ENCODE measurements at regions not wholly inside any gene's neighbourhood (a gene's known extent, or its start where the extent isn't known, plus 50 kb on each side); places are given as distances from the start of the nearest gene placed in this dataset.

GRCh38 chr14:98704441-98704840 is 567.6 kb downstream of the BCL11B start:
- TF ChIP-seq, protein P1, sequence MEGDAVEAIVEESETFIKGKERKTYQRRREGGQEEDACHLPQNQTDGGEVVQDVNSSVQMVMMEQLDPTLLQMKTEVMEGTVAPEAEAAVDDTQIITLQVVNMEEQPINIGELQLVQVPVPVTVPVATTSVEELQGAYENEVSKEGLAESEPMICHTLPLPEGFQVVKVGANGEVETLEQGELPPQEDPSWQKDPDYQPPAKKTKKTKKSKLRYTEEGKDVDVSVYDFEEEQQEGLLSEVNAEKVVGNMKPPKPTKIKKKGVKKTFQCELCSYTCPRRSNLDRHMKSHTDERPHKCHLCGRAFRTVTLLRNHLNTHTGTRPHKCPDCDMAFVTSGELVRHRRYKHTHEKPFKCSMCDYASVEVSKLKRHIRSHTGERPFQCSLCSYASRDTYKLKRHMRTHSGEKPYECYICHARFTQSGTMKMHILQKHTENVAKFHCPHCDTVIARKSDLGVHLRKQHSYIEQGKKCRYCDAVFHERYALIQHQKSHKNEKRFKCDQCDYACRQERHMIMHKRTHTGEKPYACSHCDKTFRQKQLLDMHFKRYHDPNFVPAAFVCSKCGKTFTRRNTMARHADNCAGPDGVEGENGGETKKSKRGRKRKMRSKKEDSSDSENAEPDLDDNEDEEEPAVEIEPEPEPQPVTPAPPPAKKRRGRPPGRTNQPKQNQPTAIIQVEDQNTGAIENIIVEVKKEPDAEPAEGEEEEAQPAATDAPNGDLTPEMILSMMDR (IDR thresholded peaks at IDR 0.05; ENCODE audit: control insufficient read depth, insufficient read depth, low read depth, low read length, missing control alignments) = no peak
- no peak for DNase-seq (ENCODE audit: low read depth)
- H3K4me3 ChIP-seq (ENCODE audit: control insufficient read depth, low read depth, low read length) = no peak overlapping the region

DNA sequence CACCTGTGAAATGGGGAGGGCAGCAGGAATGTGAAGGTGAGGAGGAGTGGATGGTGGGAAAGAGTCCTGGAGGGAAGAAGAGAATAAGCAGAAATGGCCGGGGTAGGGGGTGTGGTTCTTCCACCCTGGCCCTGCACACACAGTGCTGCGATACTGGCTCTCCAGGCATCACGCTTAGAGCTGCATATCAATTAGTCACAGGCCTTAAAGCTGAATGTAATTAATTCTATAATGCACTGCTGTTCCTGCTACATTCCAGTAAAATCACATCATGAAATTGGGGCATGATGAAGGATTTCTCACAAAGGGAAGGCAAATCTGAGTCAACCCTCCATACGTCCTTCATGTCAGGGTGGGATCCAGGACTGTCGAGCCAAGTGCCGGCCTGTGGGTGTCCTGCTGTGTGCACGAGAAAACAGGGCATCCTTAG is 566.1 kb downstream of the BCL11B start:
- TF ChIP-seq, protein P1 (IDR thresholded peaks at IDR 0.05; ENCODE audit: control insufficient read depth, insufficient read depth, low read depth, low read length, missing control alignments) = no peak
- H3K4me3 ChIP-seq (ENCODE audit: control insufficient read depth, low read depth, low read length) = no peak overlapping the region
- DNase-seq (ENCODE audit: low read depth) = no peak

DNA sequence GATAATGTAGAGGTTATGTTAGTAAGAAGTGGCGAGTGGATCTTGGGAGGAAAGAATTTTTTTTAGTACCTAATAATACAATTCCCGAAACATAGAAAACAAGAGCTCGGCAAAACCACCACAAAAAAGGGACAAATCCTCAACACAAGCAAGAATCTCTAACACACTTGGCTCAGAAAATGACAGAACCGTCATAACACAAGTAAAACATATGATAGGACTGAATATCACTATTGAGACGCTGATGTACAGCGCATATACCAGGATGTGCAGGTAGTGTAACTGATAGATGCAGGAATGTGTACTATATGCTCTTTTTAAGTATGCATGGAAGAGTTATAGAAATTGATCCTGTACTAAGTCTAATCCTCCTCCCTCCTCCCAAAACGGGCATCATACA is 564.5 kb downstream of the BCL11B start:
- no peak overlapping the region for H3K4me3 ChIP-seq (ENCODE audit: control insufficient read depth, low read depth, low read length)
- DNase-seq (ENCODE audit: low read depth) = no peak
- TF ChIP-seq, protein P1 (IDR thresholded peaks at IDR 0.05; ENCODE audit: control insufficient read depth, insufficient read depth, low read depth, low read length, missing control alignments) = no peak

DNA sequence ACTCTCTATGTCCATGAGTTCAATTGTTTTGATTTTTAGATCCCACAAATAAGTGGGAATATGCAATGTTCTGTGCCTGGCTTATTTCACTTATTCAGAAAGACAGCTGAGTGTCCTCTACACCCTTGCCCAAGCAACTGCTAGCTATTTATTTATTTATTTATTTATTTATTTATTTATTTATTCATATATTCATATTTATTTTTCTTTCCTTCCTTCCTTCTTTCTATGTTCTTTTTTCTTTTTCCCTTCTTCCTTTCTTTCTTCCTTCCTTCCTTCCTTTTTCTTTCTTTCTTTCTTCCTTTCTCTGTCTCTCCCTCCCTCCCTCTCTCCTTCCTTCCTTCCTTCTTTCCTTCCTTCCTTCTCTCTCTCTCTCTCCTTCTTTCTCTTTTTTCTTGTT is 563.4 kb downstream of the BCL11B start:
- TF ChIP-seq, protein P1 (IDR thresholded peaks at IDR 0.05; ENCODE audit: control insufficient read depth, insufficient read depth, low read depth, low read length, missing control alignments) = no peak
- no peak overlapping the region for H3K4me3 ChIP-seq (ENCODE audit: control insufficient read depth, low read depth, low read length)
- no peak for DNase-seq (ENCODE audit: low read depth)

DNA sequence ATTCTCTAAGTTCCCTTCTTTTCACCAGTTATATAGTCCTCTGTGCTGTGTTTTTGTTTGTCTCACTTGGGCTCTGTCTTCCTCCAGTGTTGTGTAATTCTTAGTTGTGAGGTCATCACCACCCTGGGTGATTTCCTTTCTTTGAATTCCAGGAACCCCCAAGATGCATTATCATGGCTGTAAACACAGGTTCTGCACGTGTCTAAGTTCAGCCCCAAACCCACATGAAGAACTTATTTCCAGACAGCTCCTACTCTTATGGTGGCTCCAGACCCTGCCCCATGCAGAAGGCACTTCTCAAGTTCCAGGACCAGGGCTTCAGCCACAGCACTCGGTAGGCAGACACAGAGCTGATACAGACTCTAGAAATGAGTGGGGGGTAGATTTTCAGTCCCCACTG is 560.5 kb downstream of the BCL11B start:
- no peak for DNase-seq (ENCODE audit: low read depth)
- H3K4me3 ChIP-seq (ENCODE audit: control insufficient read depth, low read depth, low read length) = no peak overlapping the region
- TF ChIP-seq, protein P1 (IDR thresholded peaks at IDR 0.05; ENCODE audit: control insufficient read depth, insufficient read depth, low read depth, low read length, missing control alignments) = no peak

DNA sequence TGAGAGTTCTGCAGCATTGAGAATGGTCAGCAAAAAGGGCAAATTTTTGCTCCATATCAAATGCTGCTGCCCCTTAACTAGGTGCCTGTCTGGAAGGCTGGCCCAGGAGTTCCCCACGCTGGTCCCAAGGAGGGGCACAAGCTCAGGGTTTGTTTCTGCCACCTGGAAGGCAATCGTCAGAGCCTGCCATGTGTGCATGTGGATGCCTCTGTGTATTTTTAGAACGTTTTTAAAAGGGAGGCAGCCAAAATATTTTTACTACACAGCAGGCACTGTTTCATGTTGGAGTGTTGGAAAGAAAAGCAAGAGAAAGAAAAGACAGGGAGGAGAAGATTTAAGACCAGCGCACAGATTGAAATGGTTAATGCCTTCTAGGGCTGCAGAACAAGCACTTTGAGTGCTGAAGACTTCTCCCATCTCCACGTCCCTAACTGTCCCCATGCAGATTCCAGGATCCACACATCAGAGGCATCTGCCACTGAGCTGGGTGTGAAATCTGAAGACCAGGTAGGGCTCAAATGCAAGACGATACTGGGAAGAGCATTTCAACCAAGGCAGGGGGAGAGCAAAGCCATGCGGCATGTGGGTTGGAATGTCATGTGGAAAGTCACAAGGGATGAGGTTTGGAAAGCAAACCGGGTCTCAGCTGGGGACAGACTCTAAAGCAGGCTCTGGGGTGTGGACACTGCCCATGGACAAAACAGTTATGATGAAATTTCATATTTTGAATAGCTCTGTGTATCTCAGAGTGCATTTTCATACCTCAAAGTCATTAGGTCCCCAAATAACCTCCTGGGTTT is 557.2 kb downstream of the BCL11B start:
- H3K4me3 ChIP-seq (ENCODE audit: control insufficient read depth, low read depth, low read length) = no peak overlapping the region
- TF ChIP-seq, protein P1 (IDR thresholded peaks at IDR 0.05; ENCODE audit: control insufficient read depth, insufficient read depth, low read depth, low read length, missing control alignments) = no peak
- no peak for DNase-seq (ENCODE audit: low read depth)

Measured in AG09309 (cell line).